Type B pancreatic cell (in vitro differentiated cells): ENCODE measurements at regions not wholly inside any gene's neighbourhood (a gene's known extent, or its start where the extent isn't known, plus 50 kb on each side); places are given as distances from the start of the nearest gene placed in this dataset.

ENCODE experiments used
- DNase-seq: peaks from one replicate; pipeline ENCODE4 v3.0.0; 2021; ENCODE audit warnings: mixed read lengths; ENCODE audit not compliant: unreplicated experiment; ENCODE audit errors: extremely low spot score
- H3K27ac Mint-ChIP-seq: 2 replicates; pipeline ENCODE4 v1.8.0; 2021; ENCODE audit warnings: mild to moderate bottlenecking, mixed read lengths
- H3K27me3 Mint-ChIP-seq: 2 replicates; pipeline ENCODE4 v1.8.0; 2021; ENCODE audit warnings: mixed read lengths
- H3K36me3 Mint-ChIP-seq: 2 replicates; pipeline ENCODE4 v1.8.0; 2021; ENCODE audit warnings: mixed read lengths
- H3K4me1 Mint-ChIP-seq: one replicate; pipeline ENCODE4 v1.8.0; 2021; ENCODE audit warnings: mixed read lengths; ENCODE audit not compliant: unreplicated experiment
- H3K4me3 Mint-ChIP-seq: 2 replicates; pipeline ENCODE4 v1.8.0; 2021; ENCODE audit warnings: mild to moderate bottlenecking, mixed read lengths
- H3K9me3 Mint-ChIP-seq: 2 replicates; pipeline ENCODE4 v1.8.0; 2021; ENCODE audit warnings: mixed read lengths
- TF ChIP-seq, protein P1 (sequence below): fragments of 200-600 bp; sonication (generic); conservative IDR thresholded peaks from 2 replicates; pipeline ENCODE4 v1.5.0; 2021; ENCODE audit warnings: antibody characterized with exemption, mild to moderate bottlenecking

DNA sequence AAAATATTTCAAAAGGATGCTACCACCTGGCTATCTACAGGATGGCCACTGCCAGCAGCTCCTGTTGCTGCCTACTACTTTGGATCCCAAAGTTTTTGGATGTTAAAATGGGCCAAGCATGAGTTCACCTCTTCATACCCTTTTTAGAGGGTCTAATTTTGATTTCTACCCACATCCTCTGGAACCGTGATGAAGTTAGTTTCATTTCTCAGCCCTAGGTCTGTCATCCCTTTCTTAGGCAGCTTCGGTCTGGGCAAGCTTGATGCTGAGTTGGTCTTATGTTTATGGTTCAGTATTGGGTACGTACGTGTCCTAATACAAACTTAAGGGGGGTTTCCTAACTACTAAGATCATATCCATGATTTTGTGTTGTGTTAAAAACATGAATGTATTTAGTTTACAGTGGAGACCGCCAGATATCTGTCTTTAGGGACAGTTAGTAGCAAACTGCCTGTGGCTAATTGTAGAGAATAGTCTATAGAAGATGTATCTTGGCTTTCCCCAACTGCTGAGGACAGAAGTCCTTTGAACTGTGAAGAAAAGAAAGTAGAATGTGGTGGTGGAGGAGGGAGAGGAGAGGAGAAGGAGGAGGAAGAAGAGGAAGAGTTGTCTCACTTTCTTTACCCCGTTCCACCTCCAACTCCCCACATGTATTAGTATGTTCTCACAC, 184.9 kb downstream of the UBE2E3 start:
- Mint-ChIP-seq H3K4me3 (no peak overlapping the region), H3K9me3 (no peaks in the 10 kb centered on the region), H3K36me3 (peaks cover 4% of the 10 kb centered on the region), H3K27ac (no peak overlapping the region), H3K4me1 (peaks cover 5% of the 10 kb centered on the region), H3K27me3 (peaks cover 3% of the 10 kb centered on the region)
- TF ChIP-seq, protein P1, sequence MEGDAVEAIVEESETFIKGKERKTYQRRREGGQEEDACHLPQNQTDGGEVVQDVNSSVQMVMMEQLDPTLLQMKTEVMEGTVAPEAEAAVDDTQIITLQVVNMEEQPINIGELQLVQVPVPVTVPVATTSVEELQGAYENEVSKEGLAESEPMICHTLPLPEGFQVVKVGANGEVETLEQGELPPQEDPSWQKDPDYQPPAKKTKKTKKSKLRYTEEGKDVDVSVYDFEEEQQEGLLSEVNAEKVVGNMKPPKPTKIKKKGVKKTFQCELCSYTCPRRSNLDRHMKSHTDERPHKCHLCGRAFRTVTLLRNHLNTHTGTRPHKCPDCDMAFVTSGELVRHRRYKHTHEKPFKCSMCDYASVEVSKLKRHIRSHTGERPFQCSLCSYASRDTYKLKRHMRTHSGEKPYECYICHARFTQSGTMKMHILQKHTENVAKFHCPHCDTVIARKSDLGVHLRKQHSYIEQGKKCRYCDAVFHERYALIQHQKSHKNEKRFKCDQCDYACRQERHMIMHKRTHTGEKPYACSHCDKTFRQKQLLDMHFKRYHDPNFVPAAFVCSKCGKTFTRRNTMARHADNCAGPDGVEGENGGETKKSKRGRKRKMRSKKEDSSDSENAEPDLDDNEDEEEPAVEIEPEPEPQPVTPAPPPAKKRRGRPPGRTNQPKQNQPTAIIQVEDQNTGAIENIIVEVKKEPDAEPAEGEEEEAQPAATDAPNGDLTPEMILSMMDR: no peak
- no peak for DNase-seq

DNA sequence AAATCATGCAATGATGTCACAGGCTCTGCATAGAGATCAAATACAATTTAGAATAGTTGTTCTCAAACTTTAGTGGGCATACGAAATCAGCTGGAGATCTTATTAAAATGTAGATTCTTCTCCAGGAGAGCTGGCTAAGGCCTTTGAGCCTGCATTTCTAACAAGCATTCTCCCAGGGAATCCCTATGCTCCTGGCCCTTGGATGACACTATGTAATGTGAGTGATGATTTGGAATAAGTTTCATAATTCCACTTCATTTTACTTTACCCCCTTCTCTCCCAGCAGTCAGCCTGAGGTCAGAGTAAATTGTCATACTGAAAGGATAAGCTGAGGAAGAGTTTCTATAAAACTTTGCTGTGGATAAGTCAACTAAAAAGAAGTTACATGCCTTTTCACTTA, 189.1 kb downstream of the UBE2E3 start:
- H3K27me3 Mint-ChIP-seq: peaks cover 3% of the 10 kb centered on the region
- peaks cover 4% of the 10 kb centered on the region for H3K36me3 Mint-ChIP-seq
- no peaks in the 10 kb centered on the region for H3K9me3 Mint-ChIP-seq
- H3K4me3 Mint-ChIP-seq: no peak overlapping the region
- TF ChIP-seq, protein P1: no peak
- DNase-seq: no peak
- H3K27ac Mint-ChIP-seq: no peak overlapping the region
- peaks cover 6% of the 10 kb centered on the region for H3K4me1 Mint-ChIP-seq

DNA sequence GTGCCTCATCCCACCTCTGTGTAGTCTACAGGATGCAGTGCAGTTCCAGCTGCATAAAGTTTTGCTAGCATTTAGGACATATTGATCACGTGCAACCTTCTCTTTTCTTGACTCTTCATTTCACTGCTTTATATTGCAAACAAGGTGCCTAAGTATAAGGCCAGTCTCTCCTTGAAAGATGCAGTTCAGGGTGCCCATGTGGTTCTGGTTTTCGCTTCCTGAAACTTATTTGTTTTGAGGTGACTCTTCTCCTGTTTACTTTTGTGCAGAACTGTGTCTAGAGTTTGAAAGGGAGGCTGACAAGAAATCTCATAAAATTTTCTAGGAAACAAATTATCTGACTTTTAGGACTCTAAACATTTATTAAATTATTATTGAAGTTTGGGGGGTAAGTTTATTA, 189.9 kb downstream of the UBE2E3 start:
- Mint-ChIP-seq H3K4me1 (peaks cover 10% of the 10 kb centered on the region), H3K27ac (no peak overlapping the region), H3K27me3 (peaks cover 3% of the 10 kb centered on the region), H3K4me3 (no peak overlapping the region), H3K9me3 (no peaks in the 10 kb centered on the region), H3K36me3 (peaks cover 4% of the 10 kb centered on the region)
- TF ChIP-seq, protein P1: no peak
- DNase-seq: no peak

DNA sequence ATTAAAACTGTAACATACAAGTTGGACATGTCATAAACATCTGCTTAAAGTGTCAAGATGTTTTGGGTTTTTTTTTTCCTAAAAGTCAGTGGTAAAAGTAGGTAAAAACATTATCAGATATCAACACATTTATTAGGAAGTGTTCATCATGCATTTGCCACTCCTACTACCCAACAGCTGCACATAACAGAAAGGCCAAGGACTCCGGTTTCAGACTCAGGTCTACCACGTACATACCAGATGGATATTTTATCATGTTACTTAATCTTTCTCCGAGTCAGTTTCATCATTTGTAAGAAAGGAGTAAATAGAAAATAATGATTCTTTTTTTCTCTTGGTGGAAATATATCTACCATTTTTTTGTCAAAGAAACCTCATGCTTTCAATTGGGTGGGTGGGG, 192.3 kb downstream of the UBE2E3 start:
- H3K27ac Mint-ChIP-seq: no peak overlapping the region
- H3K4me1 Mint-ChIP-seq: peaks cover 10% of the 10 kb centered on the region
- no peak for DNase-seq
- TF ChIP-seq, protein P1: no peak
- H3K27me3 Mint-ChIP-seq: peaks cover under 1% of the 10 kb centered on the region
- H3K4me3 Mint-ChIP-seq: no peak overlapping the region
- H3K9me3 Mint-ChIP-seq: no peaks in the 10 kb centered on the region
- H3K36me3 Mint-ChIP-seq: peaks cover 2% of the 10 kb centered on the region

DNA sequence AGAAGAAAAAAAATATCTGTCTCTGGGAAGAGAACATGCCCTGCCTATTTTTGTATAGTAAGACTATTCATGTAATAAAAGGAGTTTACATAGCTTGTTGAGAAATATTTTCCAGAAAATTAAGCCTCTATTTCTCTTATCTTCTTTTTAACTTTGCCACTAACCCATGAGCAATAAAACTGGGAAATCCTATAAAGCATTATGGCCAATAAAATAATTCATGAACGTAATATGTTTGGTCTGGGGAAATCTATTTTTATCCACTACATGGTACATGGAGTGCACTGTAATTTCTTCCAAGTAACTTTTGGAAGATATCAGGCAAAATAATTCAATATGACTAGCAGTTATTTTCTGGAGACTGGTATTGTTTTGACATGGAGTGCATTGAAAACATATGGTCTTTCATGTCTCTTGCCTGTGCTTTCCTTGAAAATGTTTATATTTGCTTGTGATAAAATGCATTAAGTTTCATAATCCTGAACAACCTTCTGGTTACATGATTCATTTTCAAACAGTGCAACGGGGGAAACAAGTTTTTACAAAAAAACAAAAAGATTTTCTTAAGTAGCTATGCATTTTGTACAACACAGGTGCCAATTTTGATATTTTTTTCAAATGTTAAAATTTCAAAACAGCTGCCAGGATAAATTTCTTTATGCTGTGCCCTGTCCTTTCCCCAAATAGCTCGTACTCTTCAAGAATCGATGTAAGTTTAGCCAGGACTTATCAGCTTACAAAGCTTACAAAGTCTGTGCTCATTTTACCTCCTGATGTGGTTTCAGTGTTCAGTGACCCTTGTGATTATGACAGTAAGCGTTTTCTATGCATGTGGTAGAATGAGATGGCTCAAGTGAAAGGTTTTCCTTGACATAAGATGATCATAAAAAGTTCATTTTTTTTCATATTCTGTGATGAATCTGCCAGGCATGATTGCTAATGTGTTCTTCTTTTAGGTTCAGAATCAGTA, 194.5 kb downstream of the UBE2E3 start:
- Mint-ChIP-seq H3K4me1 (peaks cover 5% of the 10 kb centered on the region), H3K4me3 (no peak overlapping the region), H3K27me3 (no peaks in the 10 kb centered on the region), H3K27ac (no peak overlapping the region), H3K36me3 (no peaks in the 10 kb centered on the region), H3K9me3 (no peaks in the 10 kb centered on the region)
- TF ChIP-seq, protein P1: no peak
- DNase-seq: no peak
